HEK293T (cell line): ENCODE measurements at regions not wholly inside any gene's neighbourhood (a gene's known extent, or its start where the extent isn't known, plus 50 kb on each side); places are given as distances from the start of the nearest gene placed in this dataset.

Source experiments
- BHLHE40 ChIP-seq: fragments of 450-650 bp; IDR thresholded peaks from 2 replicates; pipeline ENCODE4 v1.6.1; 2016; ENCODE audit warnings: mild to moderate bottlenecking, moderate library complexity, borderline replicate concordance
- FOXA1 ChIP-seq: fragments of 450-650 bp; IDR thresholded peaks from 2 replicates; pipeline ENCODE4 v1.6.1; 2016; ENCODE audit warnings: mild to moderate bottlenecking
- SP1 ChIP-seq: fragments of 450-650 bp; IDR thresholded peaks from 2 replicates; pipeline ENCODE4 v1.6.1; 2017

DNA sequence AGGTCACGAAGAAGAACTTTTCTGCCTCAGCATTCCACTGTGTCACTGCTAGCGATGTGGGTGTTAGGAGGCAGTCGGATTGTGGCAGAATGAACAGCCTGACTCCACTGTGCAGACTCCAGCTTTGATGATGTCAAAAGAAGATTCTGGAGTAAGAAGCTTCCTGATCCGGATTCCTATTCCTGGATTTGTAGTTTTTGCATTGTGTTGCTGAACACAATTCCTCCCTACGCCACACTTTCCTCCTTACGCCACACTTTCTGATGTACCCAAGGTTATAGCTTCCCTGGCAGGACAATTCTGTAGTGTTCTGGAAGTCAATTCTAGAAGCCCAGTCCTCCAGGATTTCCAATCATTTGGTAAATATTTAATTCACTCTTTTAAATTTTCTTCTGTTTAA is 665.2 kb upstream of the ADGRL2 start:
- TF ChIP-seq FOXA1 (no peak), BHLHE40 (no peak), SP1 (no peak)
